NCI-H128 (cell line): ENCODE measurements at regions not wholly inside any gene's neighbourhood (a gene's known extent, or its start where the extent isn't known, plus 50 kb on each side); places are given as distances from the start of the nearest gene placed in this dataset.
"Not testable (repeated sequence)": the region's sequence is repeated elsewhere in the genome, so short reads cannot be mapped to it uniquely, and the experiment has no call there.

Experiments
- DNase-seq: peaks from one replicate; lab custom pipeline; 2025; ENCODE audit not compliant: unreplicated experiment; lab: John Stamatoyannopoulos, UW

DNA sequence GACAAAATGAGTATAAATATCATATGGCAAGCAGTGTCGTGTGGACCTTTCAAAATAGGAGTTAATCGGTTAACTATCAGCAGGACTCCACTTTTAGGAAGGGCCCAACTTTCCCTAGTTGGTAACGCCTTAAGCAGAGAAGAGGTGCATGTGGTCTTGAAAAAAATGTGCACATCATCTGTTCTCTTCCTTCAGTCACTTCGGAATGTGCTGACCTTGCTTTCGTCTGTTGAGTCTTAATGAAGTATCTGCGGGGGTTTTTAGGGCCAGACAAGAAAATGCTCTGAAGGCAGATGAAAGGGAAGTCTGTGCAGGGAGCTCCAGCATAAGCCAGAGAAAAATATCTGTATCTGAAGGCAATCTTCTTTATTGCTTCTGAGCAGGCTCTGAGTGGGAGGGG is 185.2 kb downstream of the AEBP2 start:
- no peak for DNase-seq

GRCh38 chr12:19625551-19625950 is 186.3 kb downstream of the AEBP2 start:
- DNase-seq, result not testable (repeated sequence)

DNA sequence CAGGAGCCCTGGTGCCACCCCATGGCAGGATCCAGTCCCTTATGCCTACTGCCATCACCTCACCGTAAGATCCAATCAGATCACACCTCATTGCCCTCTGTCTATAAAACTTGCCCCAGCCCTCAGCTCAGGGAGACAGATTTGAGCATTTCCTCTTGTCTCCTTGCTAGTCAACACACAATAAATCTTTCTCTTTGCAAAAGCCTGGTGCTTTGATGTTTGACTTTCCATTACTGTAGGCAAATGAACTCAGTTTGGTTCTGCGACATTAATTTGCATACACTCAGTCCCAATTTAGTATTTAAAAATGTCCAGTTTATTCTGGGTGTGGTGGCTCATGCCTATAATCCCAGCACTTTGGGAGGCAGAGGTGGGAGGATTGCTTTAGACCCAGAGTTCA is 188.4 kb downstream of the AEBP2 start:
- DNase-seq, result no peak

DNA sequence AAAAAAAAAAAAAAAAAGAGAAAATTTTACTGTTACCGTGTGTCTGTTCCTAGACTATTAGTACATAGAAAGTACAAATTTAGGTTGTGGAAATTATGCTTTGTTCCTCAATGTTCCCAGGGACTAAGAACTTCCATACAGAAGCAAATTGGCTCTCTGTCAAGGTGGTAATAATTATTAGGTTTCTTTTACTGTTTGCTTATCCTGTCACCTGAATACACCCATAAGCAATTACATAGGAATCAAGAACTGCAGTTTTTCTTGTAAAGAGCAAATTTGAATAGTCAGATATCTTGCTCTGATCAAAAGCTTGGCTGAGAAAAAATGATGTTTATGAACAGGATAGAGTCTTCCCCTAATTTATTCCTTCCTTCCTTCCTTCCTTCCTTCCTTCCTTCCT is 191.2 kb downstream of the AEBP2 start:
- DNase-seq, result no peak

GRCh38 chr12:19633194-19633593 is 193.9 kb downstream of the AEBP2 start:
- DNase-seq, result no peak

GRCh38 chr12:19633641-19634040 is 194.3 kb downstream of the AEBP2 start:
- DNase-seq, result no peak

- DNase-seq, result no peak
Observed at GRCh38 chr12:19639781-19640415, 200.6 kb downstream of the AEBP2 start.

GRCh38 chr12:19641235-19642080 is 202.2 kb downstream of the AEBP2 start:
- no peak for DNase-seq

DNA sequence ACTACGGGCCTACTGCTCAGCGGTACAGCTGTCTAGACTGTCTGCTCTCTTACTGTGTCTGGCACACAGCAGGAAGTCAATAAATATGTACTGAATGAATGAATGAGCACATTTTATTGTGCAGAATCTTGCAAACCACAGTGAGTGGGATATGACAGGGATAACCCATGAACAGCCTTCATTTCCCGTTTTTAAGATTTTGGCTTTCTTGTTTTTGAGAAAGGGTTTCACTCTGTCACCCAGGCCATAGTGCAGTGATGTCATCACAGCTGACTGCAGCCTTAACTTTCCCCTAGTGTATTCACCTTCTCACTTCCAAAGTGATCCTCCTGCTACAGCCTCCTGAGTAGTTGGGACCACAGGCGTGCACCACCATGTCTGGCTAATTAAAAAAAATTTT is 203.1 kb downstream of the AEBP2 start:
- DNase-seq, result no peak

GRCh38 chr12:19643635-19644034 is 204.3 kb downstream of the AEBP2 start:
- no peak for DNase-seq

GRCh38 chr12:19644571-19644970 is 205.3 kb downstream of the AEBP2 start:
- no peak for DNase-seq

GRCh38 chr12:19645823-19646222 is 206.5 kb downstream of the AEBP2 start:
- no peak for DNase-seq

DNA sequence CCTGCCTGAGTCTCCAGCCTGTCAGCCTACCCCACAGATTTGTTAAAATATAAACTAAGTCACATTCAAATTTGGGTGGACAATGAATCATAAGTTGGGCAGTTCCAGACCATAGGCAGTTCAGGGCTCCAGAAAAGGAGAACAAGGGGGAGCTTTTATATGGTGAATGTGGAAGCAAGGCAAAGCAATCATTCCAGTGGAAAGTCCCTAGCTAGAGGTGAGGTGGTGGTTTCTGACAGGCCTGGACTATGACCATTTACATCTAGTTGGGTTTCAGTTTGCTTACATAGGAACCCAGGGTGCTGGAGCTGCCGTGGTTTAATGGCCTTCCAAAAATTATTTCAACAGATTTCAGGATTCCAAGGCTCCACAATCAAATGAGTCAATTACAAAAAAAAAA is 207.3 kb downstream of the AEBP2 start:
- DNase-seq, result no peak

GRCh38 chr12:19647806-19648556 is 208.7 kb downstream of the AEBP2 start:
- no peak for DNase-seq

DNA sequence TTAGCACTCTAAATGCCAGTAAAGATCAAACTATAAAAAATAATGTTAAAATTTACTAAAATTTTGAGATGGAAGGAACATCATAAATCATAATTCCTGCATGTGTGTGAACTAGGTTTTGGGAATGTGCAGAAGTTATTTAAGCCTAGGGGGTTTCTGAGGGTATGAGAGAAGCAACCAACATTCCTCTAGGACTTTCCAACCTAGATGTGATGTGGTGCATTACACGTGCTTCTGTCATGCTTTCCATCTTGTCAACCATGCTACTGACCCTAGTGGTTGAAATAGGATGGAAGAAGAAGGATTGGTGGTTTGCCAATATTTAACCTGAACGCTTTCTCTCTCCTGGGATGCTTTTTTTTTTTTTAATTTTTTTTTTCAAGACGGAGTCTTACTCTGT is 209.3 kb downstream of the AEBP2 start:
- no peak for DNase-seq

DNA sequence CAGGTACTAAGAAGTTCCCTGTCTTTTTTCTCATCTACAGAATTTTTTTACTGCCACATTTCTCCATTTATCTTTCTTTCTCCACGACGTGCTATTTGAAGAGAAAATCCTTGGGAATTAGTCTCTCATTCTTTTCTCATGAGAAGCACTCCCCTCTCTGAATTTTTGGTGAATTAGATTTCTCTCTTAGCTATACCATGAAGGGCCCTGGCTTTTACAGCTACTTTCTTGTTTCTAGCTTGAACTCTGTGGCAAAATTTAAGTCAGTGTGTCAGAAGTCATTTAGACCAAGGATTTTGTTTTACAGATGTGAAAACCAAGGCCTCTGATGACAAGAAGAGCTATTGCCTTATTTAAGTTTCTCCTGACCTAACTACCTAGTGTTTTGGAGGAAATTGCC is 213.1 kb downstream of the AEBP2 start:
- DNase-seq, result no peak

GRCh38 chr12:19654650-19655376 is 215.5 kb downstream of the AEBP2 start:
- no peak for DNase-seq

- DNase-seq, result no peak
Observed at GRCh38 chr12:19657118-19657731, 217.9 kb downstream of the AEBP2 start.

DNA sequence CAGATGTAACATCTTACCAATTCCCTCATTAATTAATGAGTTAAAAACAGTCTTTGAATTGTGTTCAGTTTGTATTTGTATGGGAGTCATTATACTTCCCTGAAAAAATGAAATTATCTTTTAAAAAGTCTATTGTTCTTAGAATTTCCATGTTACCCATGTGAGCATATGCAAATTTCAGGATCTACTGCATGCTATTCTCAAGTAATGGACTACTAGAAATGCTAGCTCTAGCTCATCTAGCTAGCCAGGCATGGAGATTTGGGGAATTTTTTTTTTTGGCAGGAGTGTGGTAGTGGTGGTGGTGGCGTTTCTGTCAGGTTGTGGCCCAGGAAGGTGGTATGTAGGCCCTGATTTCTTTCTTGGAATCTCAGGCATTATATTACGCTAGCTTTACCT is 218.4 kb downstream of the AEBP2 start:
- no peak for DNase-seq

DNA sequence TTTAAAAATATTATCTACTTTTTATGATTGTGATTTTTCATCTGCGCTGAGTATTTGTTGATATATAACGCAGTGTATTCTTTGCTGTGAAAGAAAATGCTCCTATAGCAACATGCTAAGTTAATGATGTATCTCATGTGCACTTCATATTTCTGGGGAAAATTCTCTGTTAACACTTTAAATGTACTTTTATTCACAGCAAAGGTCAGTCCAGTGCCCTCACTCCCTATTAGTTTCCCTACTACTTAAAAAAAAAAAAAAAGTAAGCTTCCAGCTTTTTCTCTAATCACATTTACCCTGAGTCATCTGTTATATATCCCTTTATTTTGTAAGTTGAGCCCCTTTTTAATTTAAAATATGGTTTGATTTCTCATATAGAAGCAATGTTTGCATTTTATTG is 219.8 kb downstream of the AEBP2 start:
- DNase-seq, result no peak

GRCh38 chr12:19659501-19659900 is 220.2 kb downstream of the AEBP2 start:
- no peak for DNase-seq
